GM19035 (cell line): ENCODE measurements at regions not wholly inside any gene's neighbourhood (a gene's known extent, or its start where the extent isn't known, plus 50 kb on each side); places are given as distances from the start of the nearest gene placed in this dataset.

Experiments
- ATAC-seq: cut with Tn5 transposase; IDR thresholded peaks from one replicate; pipeline ENCODE4 v1.9.1; 2021; ENCODE audit not compliant: unreplicated experiment

- ATAC-seq = no peak
These were observed 72.9 kb downstream of the ZNF622 start for GRCh38 chr5:16392718-16393117.

GRCh38 chr5:16391858-16392649, 73.5 kb downstream of the ZNF622 start:
- no peak for ATAC-seq

- no peak for ATAC-seq
These were observed 74.8 kb downstream of the ZNF622 start for GRCh38 chr5:16390825-16391224.

GRCh38 chr5:16385516-16386090, 80.0 kb downstream of the ZNF622 start:
- ATAC-seq = no peak

GRCh38 chr5:16384804-16385203, 80.8 kb downstream of the ZNF622 start:
- no peak for ATAC-seq

- ATAC-seq = no peak
These were observed 81.4 kb downstream of the ZNF622 start for GRCh38 chr5:16384222-16384621.

- ATAC-seq = no peak
These were observed 82.0 kb downstream of the ZNF622 start for GRCh38 chr5:16383544-16384052.

- ATAC-seq = no peak
These were observed 83.6 kb downstream of the ZNF622 start for GRCh38 chr5:16382047-16382446.

GRCh38 chr5:16378762-16379161, 86.8 kb downstream of the ZNF622 start:
- no peak for ATAC-seq

- ATAC-seq = no peak
These were observed 93.1 kb downstream of the ZNF622 start for GRCh38 chr5:16372493-16372892.

GRCh38 chr5:16366491-16366890, 99.1 kb downstream of the ZNF622 start:
- no peak for ATAC-seq

- no peak for ATAC-seq
These were observed 100.7 kb downstream of the ZNF622 start for GRCh38 chr5:16364910-16365309.

- ATAC-seq = peak; percentile 55
These were observed 112.2 kb downstream of the ZNF622 start for GRCh38 chr5:16353439-16353838.

- ATAC-seq = no peak
These were observed 114.8 kb downstream of the ZNF622 start for GRCh38 chr5:16350816-16351215.

- ATAC-seq = no peak
These were observed 119.2 kb downstream of the ZNF622 start for GRCh38 chr5:16346380-16346779.

GRCh38 chr5:16345454-16345853, 120.1 kb downstream of the ZNF622 start:
- no peak for ATAC-seq

GRCh38 chr5:16326137-16326536, 139.5 kb downstream of the ZNF622 start:
- no peak for ATAC-seq

GRCh38 chr5:16321284-16321683, 141.7 kb upstream of the MARCHF11 start:
- no peak for ATAC-seq

GRCh38 chr5:16315501-16315900, 135.9 kb upstream of the MARCHF11 start:
- no peak for ATAC-seq

GRCh38 chr5:16313761-16314160, 134.2 kb upstream of the MARCHF11 start:
- ATAC-seq = no peak

- no peak for ATAC-seq
These were observed 133.2 kb upstream of the MARCHF11 start for GRCh38 chr5:16312785-16313184.

- no peak for ATAC-seq
These were observed 132.1 kb upstream of the MARCHF11 start for GRCh38 chr5:16311666-16312065.
